ENCODE measurements at regions not wholly inside any gene's neighbourhood (a gene's known extent, or its start where the extent isn't known, plus 50 kb on each side); places are given as distances from the start of the nearest gene placed in this dataset.
"Not testable (repeated sequence)": the region's sequence is repeated elsewhere in the genome, so short reads cannot be mapped to it uniquely, and the experiment has no call there.

- TF ChIP-seq CTCF (IDR thresholded peaks at IDR 0.05; ENCODE audit: low read depth, low read length, missing input control); RAD21 (IDR thresholded peaks at IDR 0.05); EGR1 (IDR thresholded peaks at IDR 0.05; ENCODE audit: low read depth in 2 of 2); GABPA (IDR thresholded peaks at IDR 0.05 in 1 of 2, conservative IDR thresholded peaks at IDR 0.05 in 1 of 2); MAX (IDR thresholded peaks at IDR 0.05); JUND (IDR thresholded peaks at IDR 0.05); REST (IDR thresholded peaks at IDR 0.05); YY1 (IDR thresholded peaks at IDR 0.05); ATF3 (IDR thresholded peaks at IDR 0.05): not testable (repeated sequence)
Measured at GRCh38 chr9:14990647-14991046, 80.4 kb upstream of the FREM1 start.

Measured in liver (tissue), 3 donors.